Parathyroid adenoma (tissue), 2 donors: ENCODE measurements at regions not wholly inside any gene's neighbourhood (a gene's known extent, or its start where the extent isn't known, plus 50 kb on each side); places are given as distances from the start of the nearest gene placed in this dataset.

ENCODE experiments used
- H2AFZ ChIP-seq: fragments of 300-600 bp; sonication (generic); one replicate; pipeline ENCODE4 v1.7.0; 2017; ENCODE audit warnings: antibody characterized with exemption, mild to moderate bottlenecking
- H3K27ac ChIP-seq: fragments of 300-600 bp; sonication (generic); one replicate; pipeline ENCODE4 v1.7.0; 2017
- H3K27me3 ChIP-seq: fragments of 300-600 bp; sonication (generic); one replicate; pipeline ENCODE4 v1.7.0; 2017; ENCODE audit warnings: low read length; ENCODE audit not compliant: control insufficient read depth, insufficient read depth
- H3K36me3 ChIP-seq: fragments of 300-600 bp; sonication (generic); one replicate; pipeline ENCODE4 v1.7.0; 2017; ENCODE audit warnings: low read length; ENCODE audit not compliant: control insufficient read depth, insufficient read depth
- H3K4me1 ChIP-seq: fragments of 300-600 bp; sonication (generic); one replicate; pipeline ENCODE4 v1.7.0; 2017; ENCODE audit warnings: control low read depth
- H3K4me2 ChIP-seq: fragments of 300-600 bp; sonication (generic); one replicate; pipeline ENCODE4 v1.7.0; 2017; ENCODE audit warnings: low read length
- H3K4me3 ChIP-seq: fragments of 300-600 bp; sonication (generic); one replicate; pipeline ENCODE4 v1.7.0; 2017; ENCODE audit warnings: low read depth, low read length
- H3K79me2 ChIP-seq: fragments of 300-600 bp; sonication (generic); one replicate; pipeline ENCODE4 v1.7.0; 2017; ENCODE audit warnings: control low read depth
- H3K9ac ChIP-seq: fragments of 300-600 bp; sonication (generic); one replicate; pipeline ENCODE4 v1.7.0; 2017; ENCODE audit warnings: mild to moderate bottlenecking
- H3K9me3 ChIP-seq: fragments of 300-600 bp; sonication (generic); one replicate; pipeline ENCODE4 v1.7.0; 2017; ENCODE audit warnings: low read length; ENCODE audit not compliant: control insufficient read depth
- TF ChIP-seq, protein P1 (sequence below): fragments of 300-600 bp; sonication (generic); IDR thresholded peaks from one replicate; pipeline ENCODE4 v1.7.0; 2017; ENCODE audit warnings: antibody characterized with exemption, mild to moderate bottlenecking
- donor health status: primary hyperparathyroidism.

DNA sequence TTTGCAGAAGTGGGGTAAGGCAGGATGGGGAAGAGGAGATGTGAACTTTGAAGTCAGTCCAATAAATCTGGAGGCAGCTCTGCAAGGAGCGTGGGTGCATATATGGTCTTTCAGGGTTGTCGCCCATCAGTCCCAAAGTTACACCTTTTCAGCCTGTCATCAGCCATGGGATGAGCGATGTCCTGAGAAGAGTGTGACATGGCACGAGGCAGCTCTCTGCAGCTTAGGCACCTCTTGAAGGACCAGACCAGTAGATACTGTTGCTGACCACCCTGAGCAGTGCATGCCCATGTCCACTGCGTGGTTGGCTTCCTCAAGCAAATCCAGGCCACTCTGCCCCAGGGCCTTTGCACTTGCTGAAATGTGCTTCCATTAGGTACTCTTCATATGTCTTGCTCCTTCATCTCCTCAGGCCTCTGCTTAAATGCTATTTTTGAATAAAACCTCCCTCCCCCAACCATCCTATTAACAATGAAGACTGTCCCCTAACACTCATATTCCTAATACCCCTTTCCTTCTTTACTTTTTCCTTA lies 171.7 kb downstream of the ACTR3 start:
- no peak overlapping the region for H3K4me3 ChIP-seq
- no peaks in the 10 kb centered on the region for H3K4me1 ChIP-seq
- H3K27ac ChIP-seq = no peak overlapping the region
- no peaks in the 10 kb centered on the region for H3K27me3 ChIP-seq
- no peak overlapping the region for H3K9ac ChIP-seq
- no peaks in the 10 kb centered on the region for H3K36me3 ChIP-seq
- TF ChIP-seq, protein P1, sequence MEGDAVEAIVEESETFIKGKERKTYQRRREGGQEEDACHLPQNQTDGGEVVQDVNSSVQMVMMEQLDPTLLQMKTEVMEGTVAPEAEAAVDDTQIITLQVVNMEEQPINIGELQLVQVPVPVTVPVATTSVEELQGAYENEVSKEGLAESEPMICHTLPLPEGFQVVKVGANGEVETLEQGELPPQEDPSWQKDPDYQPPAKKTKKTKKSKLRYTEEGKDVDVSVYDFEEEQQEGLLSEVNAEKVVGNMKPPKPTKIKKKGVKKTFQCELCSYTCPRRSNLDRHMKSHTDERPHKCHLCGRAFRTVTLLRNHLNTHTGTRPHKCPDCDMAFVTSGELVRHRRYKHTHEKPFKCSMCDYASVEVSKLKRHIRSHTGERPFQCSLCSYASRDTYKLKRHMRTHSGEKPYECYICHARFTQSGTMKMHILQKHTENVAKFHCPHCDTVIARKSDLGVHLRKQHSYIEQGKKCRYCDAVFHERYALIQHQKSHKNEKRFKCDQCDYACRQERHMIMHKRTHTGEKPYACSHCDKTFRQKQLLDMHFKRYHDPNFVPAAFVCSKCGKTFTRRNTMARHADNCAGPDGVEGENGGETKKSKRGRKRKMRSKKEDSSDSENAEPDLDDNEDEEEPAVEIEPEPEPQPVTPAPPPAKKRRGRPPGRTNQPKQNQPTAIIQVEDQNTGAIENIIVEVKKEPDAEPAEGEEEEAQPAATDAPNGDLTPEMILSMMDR = no peak
- no peaks in the 10 kb centered on the region for H3K9me3 ChIP-seq
- H3K79me2 ChIP-seq = no peaks in the 10 kb centered on the region
- no peak overlapping the region for H2AFZ ChIP-seq
- no peak overlapping the region for H3K4me2 ChIP-seq

GRCh38 chr2:114063346-114063745 lies 173.5 kb downstream of the ACTR3 start:
- no peaks in the 10 kb centered on the region for H3K27me3 ChIP-seq
- H3K79me2 ChIP-seq = no peaks in the 10 kb centered on the region
- no peaks in the 10 kb centered on the region for H3K9me3 ChIP-seq
- TF ChIP-seq, protein P1 = no peak
- H3K4me3 ChIP-seq = no peak overlapping the region
- no peaks in the 10 kb centered on the region for H3K36me3 ChIP-seq
- H3K9ac ChIP-seq = no peak overlapping the region
- H3K4me1 ChIP-seq = no peaks in the 10 kb centered on the region
- no peak overlapping the region for H3K4me2 ChIP-seq
- H2AFZ ChIP-seq = no peak overlapping the region
- H3K27ac ChIP-seq = no peak overlapping the region

DNA sequence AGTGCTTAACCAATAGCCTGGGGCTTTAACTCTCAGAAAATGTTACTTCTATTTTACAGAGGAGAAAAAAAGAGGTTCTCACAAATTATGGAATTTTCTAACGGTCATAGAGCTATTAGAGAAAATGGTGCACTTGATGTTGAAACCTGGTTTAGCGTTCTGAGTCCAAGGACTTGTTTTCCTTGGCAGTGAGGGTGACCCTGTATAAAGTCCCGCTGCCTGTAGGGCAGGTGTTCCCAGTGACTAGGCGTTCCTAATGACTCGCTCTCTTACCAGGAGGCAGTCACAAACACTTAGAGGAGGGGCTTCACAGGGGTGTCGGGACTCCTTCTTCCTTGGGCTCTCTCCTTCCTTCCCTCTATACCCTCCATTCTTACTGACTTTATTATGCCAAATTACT lies 175.8 kb downstream of the ACTR3 start:
- Histone ChIP-seq H3K4me3 (no peak overlapping the region), H3K27me3 (no peaks in the 10 kb centered on the region), H3K4me2 (no peak overlapping the region), H3K36me3 (no peaks in the 10 kb centered on the region), H3K9me3 (no peaks in the 10 kb centered on the region), H3K79me2 (no peaks in the 10 kb centered on the region), H3K4me1 (no peaks in the 10 kb centered on the region), H3K9ac (no peak overlapping the region), H2AFZ (no peak overlapping the region), H3K27ac (no peak overlapping the region)
- TF ChIP-seq, protein P1 = no peak

DNA sequence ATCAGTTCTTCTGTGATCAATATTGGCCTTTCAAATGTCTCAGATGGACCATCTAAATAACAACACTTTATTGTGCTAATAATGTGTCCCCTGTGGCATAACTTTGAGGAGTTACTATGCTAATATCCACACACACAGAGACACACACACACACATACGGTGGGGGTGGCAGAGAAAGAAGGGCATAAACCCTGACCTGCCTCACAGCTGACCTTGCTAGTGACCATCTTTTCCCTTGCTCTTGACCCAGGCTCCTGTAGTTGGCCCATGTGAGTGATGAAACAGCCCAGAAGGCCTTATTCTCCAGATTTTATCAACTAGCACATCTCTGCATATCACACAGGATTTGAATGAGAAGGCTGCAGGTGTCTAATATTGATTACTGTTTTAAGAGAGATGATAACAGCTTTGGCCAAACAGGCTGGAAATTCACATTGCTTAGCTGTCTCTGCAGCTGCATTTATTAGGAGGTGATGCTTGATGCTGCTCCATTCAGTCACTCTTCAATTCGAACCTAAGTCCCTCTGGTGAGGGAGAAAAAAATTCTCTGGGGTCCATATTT lies 176.4 kb downstream of the ACTR3 start:
- TF ChIP-seq, protein P1 = no peak
- Histone ChIP-seq H3K27me3 (no peaks in the 10 kb centered on the region), H3K9me3 (no peaks in the 10 kb centered on the region), H3K36me3 (no peaks in the 10 kb centered on the region), H3K4me3 (no peak overlapping the region), H3K79me2 (no peaks in the 10 kb centered on the region), H2AFZ (no peak overlapping the region), H3K4me1 (no peaks in the 10 kb centered on the region), H3K4me2 (no peak overlapping the region), H3K9ac (no peak overlapping the region), H3K27ac (no peak overlapping the region)

GRCh38 chr2:114068438-114068837 lies 178.5 kb downstream of the ACTR3 start:
- Histone ChIP-seq H2AFZ (no peak overlapping the region), H3K79me2 (no peaks in the 10 kb centered on the region), H3K27ac (no peak overlapping the region), H3K36me3 (no peaks in the 10 kb centered on the region), H3K4me2 (no peak overlapping the region), H3K4me3 (no peak overlapping the region), H3K4me1 (no peaks in the 10 kb centered on the region), H3K27me3 (no peaks in the 10 kb centered on the region), H3K9me3 (no peaks in the 10 kb centered on the region), H3K9ac (no peak overlapping the region)
- TF ChIP-seq, protein P1 = no peak
